AG20443 (cell line): ENCODE measurements at regions not wholly inside any gene's neighbourhood (a gene's known extent, or its start where the extent isn't known, plus 50 kb on each side); places are given as distances from the start of the nearest gene placed in this dataset.

Experiments used
- DNase-seq: peaks from one replicate; pipeline ENCODE4 v3.0.0; 2012; ENCODE audit warnings: low spot score, mixed read lengths

- DNase-seq: no peak
Measured at GRCh38 chr4:176843710-176844109, 51.0 kb upstream of the VEGFC start.

- DNase-seq: no peak
Measured at GRCh38 chr4:176844448-176844847, 51.7 kb upstream of the VEGFC start.

GRCh38 chr4:176845636-176846035 lies 52.9 kb upstream of the VEGFC start:
- DNase-seq: no peak

GRCh38 chr4:176849076-176849475 lies 56.4 kb upstream of the VEGFC start:
- DNase-seq: no peak

GRCh38 chr4:176850436-176850835 lies 57.7 kb upstream of the VEGFC start:
- DNase-seq: no peak

- no peak for DNase-seq
Measured at GRCh38 chr4:176856421-176856820, 63.7 kb upstream of the VEGFC start.

- DNase-seq: no peak
Measured at GRCh38 chr4:176858839-176859238, 66.1 kb upstream of the VEGFC start.

- DNase-seq: no peak
Measured at GRCh38 chr4:176864238-176864637, 71.5 kb upstream of the VEGFC start.

GRCh38 chr4:176868676-176869075 lies 76.0 kb upstream of the VEGFC start:
- DNase-seq: no peak

GRCh38 chr4:176872461-176872860 lies 79.7 kb upstream of the VEGFC start:
- no peak for DNase-seq

- peak; percentile 29 for DNase-seq
Measured at GRCh38 chr4:176874721-176875445, 82.2 kb upstream of the VEGFC start.

- DNase-seq: peak; percentile 55
Measured at GRCh38 chr4:176875446-176875930, 82.8 kb upstream of the VEGFC start.

GRCh38 chr4:176879380-176880116 lies 86.8 kb upstream of the VEGFC start:
- DNase-seq: no peak

- DNase-seq: no peak
Measured at GRCh38 chr4:176882206-176882605, 89.5 kb upstream of the VEGFC start.

- no peak for DNase-seq
Measured at GRCh38 chr4:176883108-176883550, 90.4 kb upstream of the VEGFC start.

- peak; percentile 68 for DNase-seq
Measured at GRCh38 chr4:176883681-176884418, 91.1 kb upstream of the VEGFC start.

GRCh38 chr4:176885224-176885623 lies 92.5 kb upstream of the VEGFC start:
- no peak for DNase-seq

GRCh38 chr4:176886135-176886534 lies 93.4 kb upstream of the VEGFC start:
- no peak for DNase-seq

GRCh38 chr4:176889776-176890175 lies 97.1 kb upstream of the VEGFC start:
- no peak for DNase-seq

GRCh38 chr4:176894498-176894897 lies 101.8 kb upstream of the VEGFC start:
- no peak for DNase-seq

- no peak for DNase-seq
Measured at GRCh38 chr4:176896211-176896610, 103.5 kb upstream of the VEGFC start.

- DNase-seq: no peak
Measured at GRCh38 chr4:176897226-176897625, 104.5 kb upstream of the VEGFC start.

GRCh38 chr4:176898791-176899190 lies 106.1 kb upstream of the VEGFC start:
- DNase-seq: no peak
